Activated CD4-positive, CD25-positive, alpha-beta regulatory T cell treated with anti-CD3 and anti-CD28 coated beads, Interleukin-2, amount 50 U/mL, for 16 hours (primary cell): ENCODE measurements at regions not wholly inside any gene's neighbourhood (a gene's known extent, or its start where the extent isn't known, plus 50 kb on each side); places are given as distances from the start of the nearest gene placed in this dataset.
"Not testable (repeated sequence)": the region's sequence is repeated elsewhere in the genome, so short reads cannot be mapped to it uniquely, and the experiment has no call there.

ENCODE experiments used
- DNase-seq: peaks from one replicate; pipeline ENCODE4 v3.0.0-alpha.2; 2020; ENCODE audit warnings: low read depth, low spot score

DNA sequence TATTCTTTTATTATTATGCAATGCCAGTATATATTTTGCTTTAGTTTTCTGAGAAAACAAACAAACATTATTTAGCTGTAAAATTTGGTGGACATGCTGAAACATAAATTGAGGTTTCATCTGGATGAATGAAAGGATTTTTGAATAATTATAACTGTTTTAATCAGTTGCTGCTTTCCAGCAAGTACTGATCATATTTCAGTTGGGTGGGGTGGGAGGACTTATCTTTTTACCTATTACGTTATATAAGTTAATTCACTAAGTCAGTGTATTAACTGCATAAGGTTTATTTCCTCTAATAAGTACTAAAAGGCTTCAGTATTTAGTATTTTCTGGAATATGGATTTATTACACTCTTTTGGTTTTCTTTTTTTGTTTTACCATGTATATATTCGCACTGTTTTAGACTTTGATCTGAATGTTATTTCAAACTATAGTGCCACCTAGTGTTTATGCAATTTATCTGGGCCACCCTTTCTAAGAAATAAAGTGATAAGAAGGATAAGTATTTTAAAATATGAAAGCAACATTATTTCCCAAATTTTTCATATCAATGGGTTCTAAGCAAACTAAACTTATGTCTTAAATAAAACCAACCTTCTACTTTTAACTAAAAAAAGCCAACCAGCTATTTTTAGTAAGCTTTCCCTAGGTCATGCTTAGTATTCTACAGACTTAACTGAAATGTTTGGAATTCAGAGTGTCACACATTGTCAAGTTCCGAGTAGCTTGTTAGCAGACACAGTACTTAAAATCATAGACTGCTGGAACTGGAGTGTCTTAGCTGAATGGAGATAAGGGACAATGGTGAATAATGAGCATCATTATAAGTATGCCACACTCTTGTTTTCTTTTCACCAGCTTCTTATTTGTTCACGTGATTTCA is 105.4 kb upstream of the MCHR2 start:
- DNase-seq = no peak

DNA sequence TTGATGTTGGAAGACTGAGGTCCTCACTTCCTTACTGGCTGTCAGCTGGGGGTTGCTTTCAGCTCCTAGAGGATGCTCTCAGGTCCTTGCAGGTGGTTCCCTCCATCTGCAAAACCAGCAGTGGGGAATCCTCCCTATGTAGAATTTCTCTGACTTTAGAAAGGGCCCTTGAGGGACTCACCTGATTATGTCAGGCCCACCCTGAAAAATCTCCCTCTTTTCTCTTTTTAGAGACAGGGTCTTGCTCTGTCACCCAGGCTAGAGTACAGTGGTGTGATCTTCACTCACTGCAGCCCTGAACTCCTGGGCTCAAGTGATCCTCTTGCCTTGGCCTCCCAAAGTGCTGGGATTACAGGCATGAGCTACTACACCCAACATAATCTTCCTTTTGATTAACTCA is 102.9 kb upstream of the MCHR2 start:
- DNase-seq = no peak

DNA sequence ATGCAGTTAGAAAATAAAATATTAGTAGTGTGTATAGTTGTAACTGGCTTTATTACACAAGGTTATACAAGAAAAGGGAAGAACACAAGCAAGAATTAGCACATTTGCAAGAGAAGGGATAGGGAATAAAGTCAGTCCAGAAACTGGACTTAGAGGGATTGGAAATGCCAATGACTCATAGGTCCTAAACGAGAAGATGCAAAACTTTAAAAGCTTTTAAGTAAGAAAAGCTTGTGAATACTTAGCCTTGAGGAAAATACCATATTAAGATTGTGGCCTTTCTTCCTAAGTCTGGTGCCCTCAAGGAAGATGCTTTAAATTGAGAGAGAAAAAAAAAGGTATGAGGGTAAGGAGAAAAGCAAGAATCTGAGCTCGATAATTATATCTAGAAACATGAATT is 102.3 kb upstream of the MCHR2 start:
- DNase-seq = no peak

DNA sequence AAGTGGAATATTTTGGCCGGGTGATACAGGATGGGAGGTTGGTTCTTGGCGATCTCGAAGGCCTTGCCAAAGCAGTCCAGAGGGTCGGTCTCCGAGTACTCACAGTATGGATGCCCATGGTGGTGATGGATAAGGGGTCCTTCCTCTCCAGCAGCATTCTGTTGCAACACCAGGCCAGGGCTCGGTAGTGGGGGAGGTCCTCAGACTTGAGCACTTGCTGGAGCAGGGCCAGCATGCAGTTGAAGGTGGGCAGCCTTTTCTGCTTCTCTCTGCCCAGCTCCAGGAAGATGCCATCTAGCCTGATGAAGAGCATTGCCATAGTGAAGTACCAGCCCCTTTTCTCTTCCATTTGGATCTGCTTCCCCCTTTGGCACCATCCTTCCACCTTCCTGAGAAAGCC is 99.4 kb upstream of the MCHR2 start:
- no peak for DNase-seq

DNA sequence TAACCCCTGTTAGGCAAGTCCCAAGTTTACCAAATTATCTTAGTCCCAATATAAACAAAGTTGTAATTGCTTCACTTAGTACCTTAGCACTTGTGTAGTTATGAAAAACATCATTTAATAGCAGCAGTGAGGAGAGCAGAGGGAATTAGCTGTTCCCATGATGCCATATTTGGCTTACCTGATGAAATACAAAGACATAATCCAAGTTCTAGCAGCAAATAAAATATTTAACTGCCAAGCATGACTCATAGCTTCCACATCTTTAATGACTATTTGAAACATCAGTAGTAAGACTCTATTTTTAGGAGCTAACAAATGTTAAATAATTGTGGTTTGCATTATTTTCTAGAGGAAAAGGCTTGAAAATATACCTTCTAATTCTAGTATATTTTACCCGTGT is 94.0 kb upstream of the MCHR2 start:
- no peak for DNase-seq

DNA sequence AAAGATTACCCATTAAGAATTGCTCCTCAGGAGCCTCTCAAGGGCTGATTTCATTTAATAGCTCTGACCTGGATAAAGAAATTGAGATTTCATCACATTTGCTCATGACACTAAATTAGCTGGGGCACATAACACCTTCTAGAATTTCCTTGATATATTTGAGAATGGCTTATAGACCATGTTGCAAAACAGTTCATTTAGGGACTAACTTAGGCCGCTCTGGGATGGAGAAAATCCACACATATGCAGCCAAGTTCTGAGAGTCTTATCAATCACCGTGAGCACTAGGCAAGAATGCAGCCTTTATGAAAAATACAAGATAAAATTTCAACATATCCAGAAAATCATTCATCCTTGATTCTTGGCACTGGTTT is 91.0 kb upstream of the MCHR2 start:
- DNase-seq = no peak

DNA sequence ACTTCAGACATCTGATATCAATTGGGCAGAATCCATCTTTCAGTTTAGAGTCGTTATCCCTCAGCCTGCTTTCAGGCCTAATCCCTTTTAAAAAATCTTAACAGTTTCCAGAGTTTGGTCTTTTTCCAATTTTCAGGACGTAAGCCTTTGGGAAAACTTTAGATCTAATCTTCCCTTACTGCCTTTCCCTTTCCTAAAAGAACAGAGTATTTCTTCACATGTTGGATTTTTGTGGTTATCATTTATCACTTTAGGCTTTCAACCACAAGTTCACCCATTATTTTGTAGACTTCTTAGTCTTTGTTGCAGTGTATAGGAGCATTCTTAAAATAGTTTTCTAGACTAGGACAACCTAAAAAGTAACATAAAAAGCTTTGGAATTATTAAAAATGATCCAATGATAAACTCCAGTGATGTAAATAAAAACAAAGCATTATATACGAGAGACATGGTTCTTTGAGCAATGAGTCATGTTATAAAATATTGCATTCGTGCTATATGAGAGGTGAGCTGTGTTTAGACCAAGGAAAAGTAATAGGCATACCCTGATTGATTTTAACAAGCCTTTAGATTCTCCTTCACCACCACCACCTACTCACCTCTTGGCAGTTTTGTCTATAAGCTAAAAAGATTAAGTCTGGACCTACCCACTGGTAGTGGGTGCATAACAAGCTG is 90.4 kb upstream of the MCHR2 start:
- no peak for DNase-seq

DNA sequence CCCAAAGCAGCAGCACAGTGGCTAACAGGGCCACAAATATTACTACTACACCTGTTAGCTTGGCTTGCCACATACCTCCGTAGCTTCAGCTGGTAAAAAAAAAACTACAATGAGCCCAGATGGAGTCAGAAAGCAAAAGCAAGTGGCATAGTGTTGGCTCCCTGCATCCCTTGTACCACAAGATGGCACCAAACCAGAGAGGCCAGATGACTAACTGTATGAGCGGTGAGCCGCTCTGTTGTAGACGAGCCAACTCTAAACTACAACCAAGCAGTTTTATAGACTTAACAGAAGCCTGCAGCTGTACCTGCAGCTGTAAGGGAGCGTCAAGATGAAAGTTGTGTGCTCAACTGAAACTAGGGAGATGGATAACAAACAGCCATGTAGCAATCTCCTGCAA is 84.5 kb upstream of the MCHR2 start:
- no peak for DNase-seq

DNA sequence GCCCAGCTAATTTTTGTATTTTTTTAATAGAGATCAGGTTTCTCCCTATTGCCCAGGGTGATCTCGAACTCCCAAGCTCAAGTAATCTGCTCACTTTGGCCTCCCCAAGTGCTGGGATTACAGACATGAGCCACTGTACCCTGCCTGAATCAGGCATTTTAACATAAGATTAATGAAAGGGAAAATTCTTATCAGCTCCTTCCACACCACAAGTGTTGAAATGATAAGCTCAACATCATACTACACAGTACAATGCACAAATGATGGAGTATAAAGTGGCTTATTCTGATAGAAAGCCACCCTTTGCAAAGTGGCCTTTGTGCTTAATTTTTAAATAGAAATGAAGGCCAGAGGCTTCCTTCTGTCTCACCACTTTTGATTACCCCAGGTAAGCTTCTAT is 71.3 kb upstream of the MCHR2 start:
- no peak for DNase-seq

DNA sequence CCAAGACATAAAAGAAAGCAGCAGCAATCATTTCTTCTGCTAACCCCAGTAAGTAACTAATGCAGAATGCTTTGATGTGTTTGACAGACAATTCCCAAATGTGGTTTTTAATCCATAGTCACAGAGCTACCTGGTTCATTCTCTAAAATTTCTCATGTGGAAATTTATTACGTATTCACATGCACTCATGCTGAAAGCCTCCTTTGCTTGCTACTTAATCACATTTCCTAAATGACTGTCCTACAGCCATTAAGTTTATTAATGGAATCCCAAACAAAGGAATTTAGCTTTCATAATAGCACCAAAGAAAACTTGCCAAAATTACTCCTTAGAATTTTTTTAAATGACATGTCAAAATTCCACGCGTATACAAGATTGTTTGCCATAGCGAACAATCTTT is 68.6 kb upstream of the MCHR2 start:
- no peak for DNase-seq

DNA sequence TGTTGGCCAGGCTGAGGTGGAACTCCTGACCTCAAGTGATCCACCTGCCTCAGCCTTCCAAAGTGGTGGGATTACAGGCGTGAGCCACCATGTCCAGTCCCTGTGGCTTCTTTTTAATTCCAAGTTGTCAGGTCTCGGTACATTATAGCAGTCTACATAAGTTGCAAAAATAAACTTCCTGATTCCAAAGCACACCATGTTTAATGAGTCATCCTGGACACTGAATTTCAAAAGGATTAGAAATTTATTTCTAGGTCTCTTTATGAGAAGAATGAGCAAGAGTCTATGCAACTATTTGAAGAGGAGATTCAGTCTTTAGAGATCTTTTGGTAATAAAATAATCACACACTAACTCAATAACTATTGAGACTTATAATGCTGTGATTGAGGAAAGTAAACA is 63.9 kb upstream of the MCHR2 start:
- no peak for DNase-seq

DNA sequence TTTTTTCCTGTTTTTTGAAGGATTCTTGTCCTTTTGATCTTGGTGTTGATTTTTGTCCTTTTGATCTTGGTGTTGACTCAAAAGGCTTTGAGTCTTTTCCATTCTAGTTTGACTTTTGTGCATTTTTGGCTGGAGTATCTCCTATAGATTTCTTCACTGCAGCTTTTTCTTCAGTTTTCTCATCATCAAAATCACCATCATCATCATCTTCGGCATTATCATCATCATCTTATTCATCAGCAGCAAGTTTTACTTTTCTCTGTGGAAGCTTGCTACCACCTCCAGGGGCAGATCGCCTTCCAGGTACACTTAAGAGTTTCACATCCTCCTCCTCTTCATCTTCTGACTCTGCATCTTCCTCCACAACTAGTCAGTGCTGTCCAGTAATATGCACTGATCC is 56.5 kb upstream of the MCHR2 start:
- DNase-seq = no peak

DNA sequence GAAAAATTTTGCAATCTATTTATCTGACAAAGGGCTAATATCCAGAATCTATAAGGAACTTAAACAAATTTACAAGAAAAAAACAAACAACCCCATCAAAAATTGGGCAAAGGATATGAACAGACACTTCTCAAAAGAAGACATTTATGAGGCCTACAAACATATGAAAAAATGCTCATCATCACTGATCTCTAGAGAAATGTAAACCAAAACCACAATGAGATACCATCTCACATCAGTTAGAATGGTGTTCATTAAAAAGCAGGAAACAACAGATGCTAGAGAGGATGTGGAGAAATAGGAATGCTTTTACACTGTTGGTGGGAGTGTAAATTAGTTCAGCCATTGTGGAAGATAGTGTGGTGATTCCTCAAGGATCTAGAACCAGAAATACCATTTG is 49.9 kb upstream of the MCHR2 start:
- DNase-seq = not testable (repeated sequence)
